HEK293T (cell line): ENCODE measurements at regions not wholly inside any gene's neighbourhood (a gene's known extent, or its start where the extent isn't known, plus 50 kb on each side); places are given as distances from the start of the nearest gene placed in this dataset.

Source experiments
- BHLHE40 ChIP-seq: fragments of 450-650 bp; IDR thresholded peaks from 2 replicates; pipeline ENCODE4 v1.6.1; 2016; ENCODE audit warnings: mild to moderate bottlenecking, moderate library complexity, borderline replicate concordance
- ELF4 ChIP-seq: fragments of 450-650 bp; IDR thresholded peaks from 2 replicates; pipeline ENCODE4 v1.6.1; 2017; ENCODE audit warnings: antibody characterized with exemption
- FOXM1 ChIP-seq: fragments of 450-650 bp; IDR thresholded peaks from 2 replicates; pipeline ENCODE4 v1.6.1; 2017; ENCODE audit warnings: mild to moderate bottlenecking, borderline replicate concordance
- ZNF384 ChIP-seq: fragments of 450-650 bp; IDR thresholded peaks from 2 replicates; pipeline ENCODE4 v1.6.1; 2016

DNA sequence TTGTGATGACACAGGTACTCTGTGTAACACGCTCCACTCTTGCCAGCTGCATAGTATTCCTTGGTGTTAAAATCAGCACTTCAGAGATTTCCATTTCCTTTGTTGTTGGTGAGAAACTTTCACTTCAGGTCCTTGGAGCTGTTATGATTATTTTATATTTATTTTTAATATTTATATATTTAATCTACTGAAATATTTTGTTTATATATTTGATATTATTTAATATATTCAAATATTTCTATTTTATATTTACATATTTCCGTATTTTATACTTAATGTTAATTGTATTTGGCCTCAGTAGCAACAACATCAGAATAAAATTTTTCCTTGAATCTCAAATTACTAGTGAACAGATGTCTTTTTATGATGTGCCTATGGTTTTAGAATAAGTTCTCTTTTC is 225.3 kb downstream of the MAGEB17 start:
- TF ChIP-seq ZNF384, result no peak
- TF ChIP-seq ELF4, result no peak
- TF ChIP-seq BHLHE40, result no peak
- no peak for TF ChIP-seq FOXM1
